Type B pancreatic cell (in vitro differentiated cells): ENCODE measurements at regions not wholly inside any gene's neighbourhood (a gene's known extent, or its start where the extent isn't known, plus 50 kb on each side); places are given as distances from the start of the nearest gene placed in this dataset.

ENCODE experiments used
- DNase-seq: peaks from one replicate; pipeline ENCODE4 v3.0.0; 2021; ENCODE audit warnings: mixed read lengths; ENCODE audit not compliant: unreplicated experiment; ENCODE audit errors: extremely low spot score
- H3K27ac Mint-ChIP-seq: 2 replicates; pipeline ENCODE4 v1.8.0; 2021; ENCODE audit warnings: mild to moderate bottlenecking, mixed read lengths
- H3K27me3 Mint-ChIP-seq: 2 replicates; pipeline ENCODE4 v1.8.0; 2021; ENCODE audit warnings: mixed read lengths
- H3K36me3 Mint-ChIP-seq: 2 replicates; pipeline ENCODE4 v1.8.0; 2021; ENCODE audit warnings: mixed read lengths
- H3K4me1 Mint-ChIP-seq: one replicate; pipeline ENCODE4 v1.8.0; 2021; ENCODE audit warnings: mixed read lengths; ENCODE audit not compliant: unreplicated experiment
- H3K4me3 Mint-ChIP-seq: 2 replicates; pipeline ENCODE4 v1.8.0; 2021; ENCODE audit warnings: mild to moderate bottlenecking, mixed read lengths
- H3K9me3 Mint-ChIP-seq: 2 replicates; pipeline ENCODE4 v1.8.0; 2021; ENCODE audit warnings: mixed read lengths
- CTCF ChIP-seq: fragments of 200-600 bp; sonication (generic); conservative IDR thresholded peaks from 2 replicates; pipeline ENCODE4 v1.5.0; 2021; ENCODE audit warnings: antibody characterized with exemption, mild to moderate bottlenecking

DNA sequence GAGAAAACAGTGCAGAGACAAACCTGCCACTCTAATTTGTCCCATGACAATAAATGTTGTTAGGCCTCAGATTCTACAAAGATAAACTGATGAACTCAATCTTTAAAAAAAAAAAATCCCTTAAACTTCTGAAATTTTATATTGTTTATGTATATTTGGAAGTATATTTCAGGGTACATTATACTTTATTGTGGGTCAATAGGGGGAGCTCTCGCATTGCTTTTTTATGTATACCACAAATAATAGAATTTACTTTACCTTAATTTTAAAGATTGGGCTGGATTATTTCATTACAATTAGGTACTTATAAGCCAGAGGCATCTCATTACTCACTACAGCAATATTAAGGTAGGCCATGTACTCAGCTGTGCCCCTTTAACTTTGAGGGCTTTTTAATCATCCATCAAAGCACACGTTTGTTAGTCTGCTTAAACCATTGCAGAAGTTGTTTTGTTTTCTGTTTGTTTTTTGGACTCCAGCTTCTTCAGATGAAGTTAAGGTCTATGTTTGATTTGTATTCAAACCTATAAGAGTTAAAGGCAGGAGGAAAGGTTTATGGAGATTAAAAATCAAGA, 56.3 kb upstream of the EYA4 start:
- Mint-ChIP-seq H3K27ac (no peak overlapping the region), H3K4me1 (peaks cover 17% of the 10 kb centered on the region), H3K4me3 (no peak overlapping the region), H3K9me3 (no peaks in the 10 kb centered on the region), H3K27me3 (peaks cover 19% of the 10 kb centered on the region), H3K36me3 (no peaks in the 10 kb centered on the region)
- DNase-seq = no peak
- TF ChIP-seq CTCF = peak; percentile 78

DNA sequence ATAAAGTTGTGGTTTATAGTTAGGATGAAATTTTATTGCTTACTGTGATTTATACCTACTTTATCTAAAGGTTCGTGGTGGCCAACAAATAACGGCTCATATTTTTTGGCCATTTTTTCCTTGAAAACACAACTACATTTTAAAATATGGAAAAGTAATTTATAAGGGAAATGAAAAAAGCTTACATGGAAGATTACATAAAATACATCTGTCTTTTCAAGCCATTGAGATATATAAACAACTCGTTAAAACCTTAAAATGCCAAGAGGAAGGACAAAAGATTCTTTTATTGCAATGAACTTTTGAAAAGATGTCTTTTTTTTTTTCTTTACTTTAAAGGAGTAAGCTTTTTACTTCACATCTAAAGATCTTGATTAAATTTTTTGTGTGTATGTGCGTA, 55.4 kb upstream of the EYA4 start:
- no peak for TF ChIP-seq CTCF
- no peak for DNase-seq
- Mint-ChIP-seq H3K36me3 (no peaks in the 10 kb centered on the region), H3K27ac (no peak overlapping the region), H3K9me3 (no peaks in the 10 kb centered on the region), H3K4me3 (no peak overlapping the region), H3K27me3 (peaks cover 19% of the 10 kb centered on the region), H3K4me1 (peaks cover 17% of the 10 kb centered on the region)

DNA sequence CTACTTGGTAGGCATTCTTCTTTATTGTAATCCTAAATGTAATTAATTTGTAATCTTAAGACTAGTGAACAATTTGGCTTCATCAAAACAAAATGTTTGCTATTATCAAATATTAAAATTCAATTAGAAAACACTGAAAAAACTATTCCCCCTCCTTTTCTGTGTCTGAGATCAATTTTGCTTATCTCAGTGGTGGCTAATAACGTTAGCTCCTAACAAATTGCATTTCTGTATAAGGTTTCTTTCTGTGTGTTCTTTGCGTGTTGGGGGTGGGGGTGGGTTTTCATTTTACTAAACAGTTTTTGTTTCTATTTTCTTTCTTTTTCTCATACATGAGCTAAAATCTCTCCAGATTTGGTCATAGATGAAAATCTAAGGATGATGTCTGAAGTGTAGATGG, 54.0 kb upstream of the EYA4 start:
- DNase-seq = no peak
- no peaks in the 10 kb centered on the region for H3K36me3 Mint-ChIP-seq
- no peak overlapping the region for H3K4me3 Mint-ChIP-seq
- TF ChIP-seq CTCF = no peak
- no peak overlapping the region for H3K27ac Mint-ChIP-seq
- peaks cover 19% of the 10 kb centered on the region for H3K27me3 Mint-ChIP-seq
- peaks cover 30% of the 10 kb centered on the region for H3K4me1 Mint-ChIP-seq
- H3K9me3 Mint-ChIP-seq = no peaks in the 10 kb centered on the region

- Mint-ChIP-seq H3K27me3 (peaks cover 18% of the 10 kb centered on the region), H3K9me3 (no peaks in the 10 kb centered on the region), H3K4me3 (no peak overlapping the region), H3K36me3 (peaks cover 3% of the 10 kb centered on the region), H3K4me1 (peaks cover 31% of the 10 kb centered on the region), H3K27ac (no peak overlapping the region)
- no peak for TF ChIP-seq CTCF
- DNase-seq = no peak
Observed at GRCh38 chr6:133187657-133188453, 53.3 kb upstream of the EYA4 start.

DNA sequence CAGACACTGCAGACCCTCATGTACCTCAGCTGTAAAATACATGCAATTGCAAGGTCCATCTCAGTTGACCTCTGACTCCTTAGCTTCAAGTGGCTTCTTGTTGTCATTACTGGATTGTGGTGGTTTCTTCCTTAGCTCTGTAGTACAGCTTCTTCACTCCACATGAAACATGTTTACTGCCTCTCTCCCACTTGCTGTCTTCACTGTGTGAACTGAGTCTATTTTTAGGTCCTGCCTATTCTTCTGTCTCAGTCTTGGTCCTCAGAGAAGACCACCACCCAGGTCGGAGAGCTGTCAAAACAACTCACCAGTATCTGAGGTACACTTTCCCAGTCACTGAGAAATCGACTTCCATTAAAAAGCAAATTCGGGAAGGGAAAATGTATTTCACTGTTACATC, 50.2 kb upstream of the EYA4 start:
- DNase-seq = no peak
- Mint-ChIP-seq H3K27me3 (peaks cover 32% of the 10 kb centered on the region), H3K27ac (no peak overlapping the region), H3K4me3 (no peak overlapping the region), H3K36me3 (peaks cover 7% of the 10 kb centered on the region), H3K9me3 (peaks cover 9% of the 10 kb centered on the region), H3K4me1 (peaks cover 24% of the 10 kb centered on the region)
- no peak for TF ChIP-seq CTCF
